Uterus (tissue), 3 donors: ENCODE measurements at regions not wholly inside any gene's neighbourhood (a gene's known extent, or its start where the extent isn't known, plus 50 kb on each side); places are given as distances from the start of the nearest gene placed in this dataset.

Experiments
- DNase-seq, 2 donors: peaks; one replicate each; pipeline ENCODE4 v3.0.0-alpha.2; 2019 to 2020
- H3K27ac ChIP-seq, 2 donors: fragments of 200-600 bp; sonication (generic); 1 replicate in 1 of 2; 2 replicates in 1 of 2; pipeline ENCODE4 v1.5.1; 2016 to 2018
- H3K27me3 ChIP-seq, 2 donors: fragments of 200-600 bp; sonication (generic); one replicate each; pipeline ENCODE4 v1.5.1; 2018 to 2019; ENCODE audit warnings: control low read depth in 1 of 2
- H3K36me3 ChIP-seq, 2 donors: fragments of 200-600 bp; sonication (generic); one replicate each; pipeline ENCODE4 v1.5.1; 2019; ENCODE audit warnings: control low read depth in 1 of 2
- H3K4me1 ChIP-seq, 2 donors: fragments of 200-600 bp; sonication (generic); one replicate each; pipeline ENCODE4 v1.5.1; 2018 to 2019; ENCODE audit warnings: control low read depth in 1 of 2
- H3K4me3 ChIP-seq, 2 donors: fragments of 200-600 bp; sonication (generic); 1 replicate in 1 of 2; 2 replicates in 1 of 2; pipeline ENCODE4 v1.5.1; 2018 to 2019; ENCODE audit warnings: mild to moderate bottlenecking in 1 of 2
- H3K9me3 ChIP-seq, 2 donors: fragments of 200-600 bp; sonication (generic); one replicate each; pipeline ENCODE4 v1.5.1; 2019; ENCODE audit warnings: control low read depth in 1 of 2
- POLR2A ChIP-seq, 2 donors: fragments of 450-650 bp; IDR thresholded peaks; one replicate each; pipeline ENCODE4 v1.6.1; 2016; ENCODE audit warnings: antibody characterized with exemption in 2 of 2, mild to moderate bottlenecking in 1 of 2, moderate library complexity in 1 of 2
- intact Hi-C: fragments of 100-400 bp; cut with DNase I; formaldehyde crosslinking; loops from one replicate; pipeline ENCODE4 v1.15.1; 2023; ENCODE audit warnings: low total_unique reads
- TF ChIP-seq, protein P1 (sequence below), 4 experiments: fragments of 200-600 bp in 2 of 4; fragments of 450-650 bp in 2 of 4; sonication (generic) in 2 of 4; IDR thresholded peaks; one replicate each; pipeline ENCODE4 v1.5.1; 2016 to 2019; ENCODE audit warnings: antibody characterized with exemption in 4 of 4, mild to moderate bottlenecking in 2 of 4, moderate library complexity in 1 of 4
- donor health status: DM: yes; HTN: yes; CAD: no.

GRCh38 chr10:21273400-21273968 is 252.0 kb downstream of the SKIDA1 start:
- no peak overlapping the region for H3K27ac ChIP-seq
- no peaks in the 10 kb centered on the region for H3K36me3 ChIP-seq
- H3K4me3 ChIP-seq = no peak overlapping the region
- no peaks in the 10 kb centered on the region for H3K27me3 ChIP-seq
- H3K9me3 ChIP-seq = no peaks in the 10 kb centered on the region
- TF ChIP-seq, protein P1, sequence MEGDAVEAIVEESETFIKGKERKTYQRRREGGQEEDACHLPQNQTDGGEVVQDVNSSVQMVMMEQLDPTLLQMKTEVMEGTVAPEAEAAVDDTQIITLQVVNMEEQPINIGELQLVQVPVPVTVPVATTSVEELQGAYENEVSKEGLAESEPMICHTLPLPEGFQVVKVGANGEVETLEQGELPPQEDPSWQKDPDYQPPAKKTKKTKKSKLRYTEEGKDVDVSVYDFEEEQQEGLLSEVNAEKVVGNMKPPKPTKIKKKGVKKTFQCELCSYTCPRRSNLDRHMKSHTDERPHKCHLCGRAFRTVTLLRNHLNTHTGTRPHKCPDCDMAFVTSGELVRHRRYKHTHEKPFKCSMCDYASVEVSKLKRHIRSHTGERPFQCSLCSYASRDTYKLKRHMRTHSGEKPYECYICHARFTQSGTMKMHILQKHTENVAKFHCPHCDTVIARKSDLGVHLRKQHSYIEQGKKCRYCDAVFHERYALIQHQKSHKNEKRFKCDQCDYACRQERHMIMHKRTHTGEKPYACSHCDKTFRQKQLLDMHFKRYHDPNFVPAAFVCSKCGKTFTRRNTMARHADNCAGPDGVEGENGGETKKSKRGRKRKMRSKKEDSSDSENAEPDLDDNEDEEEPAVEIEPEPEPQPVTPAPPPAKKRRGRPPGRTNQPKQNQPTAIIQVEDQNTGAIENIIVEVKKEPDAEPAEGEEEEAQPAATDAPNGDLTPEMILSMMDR (IDR thresholded peaks at IDR 0.05) = no peak
- TF ChIP-seq POLR2A (IDR thresholded peaks at IDR 0.05) = no peak
- DNase-seq = no peak
- H3K4me1 ChIP-seq = no peaks in the 10 kb centered on the region
- intact Hi-C loops = no loop called here

DNA sequence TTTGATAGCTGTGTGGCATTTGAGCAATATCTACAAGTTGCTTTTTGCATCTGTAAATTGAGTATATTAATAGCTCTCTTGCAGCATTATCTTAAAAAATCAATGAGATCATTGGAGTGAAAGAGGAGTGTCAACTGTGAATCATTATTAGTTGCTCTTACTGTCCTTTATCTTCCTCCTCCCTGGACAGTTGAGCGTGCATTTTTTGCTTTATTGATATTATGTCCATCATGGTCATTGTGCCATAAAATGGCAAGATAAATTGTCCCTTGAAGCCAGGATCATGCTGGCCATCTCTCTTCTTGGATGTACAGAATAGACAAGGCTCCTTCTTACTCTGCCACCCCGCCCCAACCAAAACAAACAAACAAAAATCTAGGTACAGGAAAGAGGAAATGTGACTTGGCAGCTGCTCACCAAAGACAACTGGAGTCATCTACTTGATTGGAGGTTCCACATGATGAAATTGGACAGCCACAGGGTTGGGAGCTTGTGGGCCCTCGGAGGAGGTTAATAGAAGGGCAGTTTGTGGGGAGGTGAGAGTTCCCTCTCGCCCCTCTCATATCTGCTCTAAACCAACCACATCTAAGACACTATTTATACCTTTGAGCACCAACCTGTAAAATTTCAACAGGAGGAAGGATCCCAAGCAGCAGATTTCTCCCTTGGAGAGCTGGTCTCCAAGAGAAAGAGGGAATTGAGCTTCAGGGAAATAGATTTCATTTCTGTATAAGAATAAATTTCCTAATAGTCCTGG is 252.7 kb downstream of the SKIDA1 start:
- Histone ChIP-seq H3K36me3 (no peaks in the 10 kb centered on the region), H3K27ac (no peak overlapping the region), H3K27me3 (no peaks in the 10 kb centered on the region), H3K4me3 (no peak overlapping the region), H3K4me1 (no peaks in the 10 kb centered on the region), H3K9me3 (no peaks in the 10 kb centered on the region)
- no peak for DNase-seq
- TF ChIP-seq, protein P1 (IDR thresholded peaks at IDR 0.05) = no peak
- no peak for TF ChIP-seq POLR2A (IDR thresholded peaks at IDR 0.05)
- intact Hi-C loops = no loop called here

DNA sequence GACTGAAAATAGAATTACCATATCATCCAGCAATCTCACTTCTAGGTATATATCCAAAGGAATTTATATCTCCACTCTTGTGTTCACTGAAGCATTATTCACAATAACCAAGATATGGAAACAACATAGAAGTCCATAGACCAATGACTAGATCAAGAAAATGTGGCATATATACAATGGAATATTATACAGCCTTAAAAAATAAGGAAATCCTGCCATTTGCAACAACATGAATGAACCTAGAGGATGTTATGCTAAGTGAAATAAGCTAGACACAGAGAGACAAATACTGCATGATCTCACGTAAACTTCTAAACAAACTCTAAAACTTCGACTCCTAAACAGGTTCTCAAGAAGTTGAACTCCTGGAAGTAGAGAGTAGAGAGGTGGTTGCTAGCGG is 254.5 kb downstream of the SKIDA1 start:
- TF ChIP-seq POLR2A (IDR thresholded peaks at IDR 0.05) = no peak
- no peaks in the 10 kb centered on the region for H3K36me3 ChIP-seq
- no peak overlapping the region for H3K27ac ChIP-seq
- no peak for DNase-seq
- H3K4me1 ChIP-seq = no peaks in the 10 kb centered on the region
- H3K9me3 ChIP-seq = no peaks in the 10 kb centered on the region
- H3K27me3 ChIP-seq = no peaks in the 10 kb centered on the region
- intact Hi-C loops = no loop called here
- H3K4me3 ChIP-seq = no peak overlapping the region

- no peaks in the 10 kb centered on the region for H3K36me3 ChIP-seq
- no peaks in the 10 kb centered on the region for H3K27me3 ChIP-seq
- intact Hi-C loops = no loop called here
- no peak for DNase-seq
- H3K9me3 ChIP-seq = no peaks in the 10 kb centered on the region
- no peak overlapping the region for H3K27ac ChIP-seq
- no peaks in the 10 kb centered on the region for H3K4me1 ChIP-seq
- TF ChIP-seq POLR2A (IDR thresholded peaks at IDR 0.05) = no peak
- TF ChIP-seq, protein P1 (IDR thresholded peaks at IDR 0.05) = no peak
- no peak overlapping the region for H3K4me3 ChIP-seq
These were observed 256.2 kb downstream of the SKIDA1 start for GRCh38 chr10:21269289-21269688.

GRCh38 chr10:21265622-21266021 is 259.9 kb downstream of the SKIDA1 start:
- TF ChIP-seq POLR2A (IDR thresholded peaks at IDR 0.05) = no peak
- TF ChIP-seq, protein P1 (IDR thresholded peaks at IDR 0.05) = no peak
- no peaks in the 10 kb centered on the region for H3K27me3 ChIP-seq
- intact Hi-C loops = no loop called here
- DNase-seq = no peak
- no peak overlapping the region for H3K4me3 ChIP-seq
- no peak overlapping the region for H3K27ac ChIP-seq
- no peaks in the 10 kb centered on the region for H3K9me3 ChIP-seq
- H3K36me3 ChIP-seq = no peaks in the 10 kb centered on the region
- H3K4me1 ChIP-seq = no peaks in the 10 kb centered on the region
